ENCODE measurements at regions not wholly inside any gene's neighbourhood (a gene's known extent, or its start where the extent isn't known, plus 50 kb on each side); places are given as distances from the start of the nearest gene placed in this dataset.

- TF ChIP-seq MAFK (IDR thresholded peaks at IDR 0.05; ENCODE audit: low read depth, low read length), result no peak
- no peak for TF ChIP-seq CTCF (conservative IDR thresholded peaks at IDR 0.05; ENCODE audit: low read depth, low read length)
- TF ChIP-seq POLR2A (IDR thresholded peaks at IDR 0.05; ENCODE audit: low read depth, low read length), result no peak
- TF ChIP-seq RAD21 (IDR thresholded peaks at IDR 0.05; ENCODE audit: low read length), result no peak
- no peak for TF ChIP-seq USF2 (IDR thresholded peaks at IDR 0.05; ENCODE audit: low read depth, low read length)
- TF ChIP-seq SMC3 (IDR thresholded peaks at IDR 0.05; ENCODE audit: low read depth, low read length), result no peak
- no peak for TF ChIP-seq RFX5 (IDR thresholded peaks at IDR 0.05; ENCODE audit: low read depth, low read length)
- TF ChIP-seq MXI1 (IDR thresholded peaks at IDR 0.05; ENCODE audit: borderline replicate concordance, low read depth, low read length), result no peak
- no peak for TF ChIP-seq RCOR1 (IDR thresholded peaks at IDR 0.05; ENCODE audit: insufficient replicate concordance, low read length)
- no peak for TF ChIP-seq ELK1 (IDR thresholded peaks at IDR 0.05; ENCODE audit: borderline replicate concordance, low read depth, low read length)
- TF ChIP-seq FOS (IDR thresholded peaks at IDR 0.05; ENCODE audit: low read depth, low read length), result no peak
- no peak for TF ChIP-seq MAZ (IDR thresholded peaks at IDR 0.05; ENCODE audit: borderline replicate concordance, low read depth, low read length)
Observed at GRCh38 chr17:65324611-65325342, 187.6 kb downstream of the RGS9 start.

Data from IMR-90 (cell line).